KMS-11 (cell line): ENCODE measurements at regions not wholly inside any gene's neighbourhood (a gene's known extent, or its start where the extent isn't known, plus 50 kb on each side); places are given as distances from the start of the nearest gene placed in this dataset.

ENCODE experiments used
- H2AFZ ChIP-seq: fragments of 200-600 bp; sonication (generic); 2 replicates; pipeline ENCODE4 v1.6.1; 2016; ENCODE audit warnings: antibody characterized with exemption, mixed run types, low read depth
- H3K27ac ChIP-seq: fragments of 200-600 bp; sonication (generic); 2 replicates; pipeline ENCODE4 v1.6.1; 2016; ENCODE audit warnings: mild to moderate bottlenecking, mixed run types
- H3K27me3 ChIP-seq: fragments of 200-600 bp; sonication (generic); 2 replicates; pipeline ENCODE4 v1.6.1; 2017; ENCODE audit warnings: mild to moderate bottlenecking, low read depth, mixed run types, moderate library complexity; ENCODE audit not compliant: insufficient read depth
- H3K36me3 ChIP-seq: fragments of 200-600 bp; sonication (generic); 2 replicates; pipeline ENCODE4 v1.6.1; 2017; ENCODE audit warnings: mild to moderate bottlenecking, mixed run types; ENCODE audit not compliant: insufficient read depth
- H3K4me1 ChIP-seq: fragments of 200-600 bp; sonication (generic); 2 replicates; pipeline ENCODE4 v1.6.1; 2016; ENCODE audit warnings: mild to moderate bottlenecking, low read depth, mixed run types; ENCODE audit not compliant: poor library complexity, severe bottlenecking
- H3K4me2 ChIP-seq: fragments of 200-600 bp; sonication (generic); 2 replicates; pipeline ENCODE4 v1.7.0; 2016; ENCODE audit warnings: mild to moderate bottlenecking, mixed run types
- H3K4me3 ChIP-seq: fragments of 200-600 bp; sonication (generic); IDR thresholded peaks from 2 replicates; pipeline ENCODE4 v1.6.1; 2017; ENCODE audit warnings: low read depth, low read length, mixed read lengths; ENCODE audit not compliant: insufficient read depth
- H3K79me2 ChIP-seq: fragments of 200-600 bp; sonication (generic); 2 replicates; pipeline ENCODE4 v1.6.1; 2016; ENCODE audit warnings: low read depth, mixed run types; ENCODE audit not compliant: insufficient read depth
- H3K9ac ChIP-seq: fragments of 200-600 bp; sonication (generic); 2 replicates; pipeline ENCODE4 v1.6.1; 2016; ENCODE audit warnings: mild to moderate bottlenecking, mixed run types
- H4K20me1 ChIP-seq: fragments of 200-600 bp; sonication (generic); 2 replicates; pipeline ENCODE4 v1.6.1; 2016; ENCODE audit warnings: mild to moderate bottlenecking, mixed run types; ENCODE audit not compliant: insufficient read depth
- TF ChIP-seq, protein P1 (sequence below): fragments of 200-600 bp; sonication (generic); conservative IDR thresholded peaks from 2 replicates; pipeline ENCODE4 v1.6.1; 2017; ENCODE audit warnings: low read depth, mild to moderate bottlenecking, antibody characterized with exemption, low read length, moderate library complexity, mixed read lengths

DNA sequence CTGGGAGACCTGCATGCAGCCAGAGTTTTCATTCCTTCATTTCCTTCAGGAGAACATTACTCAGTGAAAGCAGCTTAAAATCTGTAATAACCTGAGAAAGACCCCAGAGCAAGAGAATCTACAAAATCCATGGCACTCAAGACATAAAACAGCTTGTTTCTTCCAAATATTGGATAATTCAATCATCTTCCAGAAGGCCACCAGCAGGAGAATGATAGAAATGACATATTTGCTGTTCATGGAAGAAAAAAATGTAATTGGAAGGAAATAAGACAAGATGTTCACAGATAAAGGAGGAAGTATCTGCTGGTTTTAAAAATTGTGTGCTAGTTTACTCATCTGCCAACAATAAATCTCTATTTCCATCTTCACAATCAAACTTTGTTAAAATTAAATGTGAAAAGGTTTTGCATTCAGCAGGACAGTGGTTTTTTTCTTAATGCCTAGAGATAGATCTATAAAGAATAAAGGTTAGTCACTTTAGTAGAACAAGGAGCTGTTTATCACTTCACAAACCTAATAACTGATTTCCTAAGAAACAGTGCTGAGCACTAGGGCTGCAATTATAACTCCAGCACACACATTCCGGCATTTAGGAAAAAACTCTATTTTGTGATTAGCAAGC is 530.8 kb downstream of the NSUN3 start:
- H3K9ac ChIP-seq: no peak overlapping the region

DNA sequence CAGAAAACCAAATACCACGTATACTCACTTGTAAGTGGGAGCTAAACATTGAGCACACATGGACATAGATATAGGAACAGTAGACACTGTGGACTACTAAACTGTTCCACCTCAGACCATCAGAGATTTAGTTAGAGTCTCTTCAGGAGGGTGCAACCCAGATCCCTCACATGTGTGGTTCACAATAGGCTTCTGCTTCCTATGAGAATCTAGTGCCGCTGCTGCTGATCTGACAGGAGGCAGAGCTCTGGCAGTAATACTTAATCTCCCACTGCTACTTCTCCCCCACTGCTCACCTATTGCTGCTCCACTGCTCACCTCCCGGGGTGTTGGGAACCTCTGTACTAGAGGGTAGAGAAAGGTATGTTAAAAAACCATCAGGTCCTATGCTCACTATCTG is 533.3 kb downstream of the NSUN3 start:
- Histone ChIP-seq H3K4me2 (no peak overlapping the region), H2AFZ (no peak overlapping the region), H3K9ac (no peak overlapping the region), H3K4me3 (no peak overlapping the region), H3K36me3 (no peaks in the 10 kb centered on the region), H4K20me1 (no peaks in the 10 kb centered on the region), H3K4me1 (no peaks in the 10 kb centered on the region), H3K27ac (no peak overlapping the region), H3K27me3 (no peaks in the 10 kb centered on the region), H3K79me2 (no peaks in the 10 kb centered on the region)
- TF ChIP-seq, protein P1, sequence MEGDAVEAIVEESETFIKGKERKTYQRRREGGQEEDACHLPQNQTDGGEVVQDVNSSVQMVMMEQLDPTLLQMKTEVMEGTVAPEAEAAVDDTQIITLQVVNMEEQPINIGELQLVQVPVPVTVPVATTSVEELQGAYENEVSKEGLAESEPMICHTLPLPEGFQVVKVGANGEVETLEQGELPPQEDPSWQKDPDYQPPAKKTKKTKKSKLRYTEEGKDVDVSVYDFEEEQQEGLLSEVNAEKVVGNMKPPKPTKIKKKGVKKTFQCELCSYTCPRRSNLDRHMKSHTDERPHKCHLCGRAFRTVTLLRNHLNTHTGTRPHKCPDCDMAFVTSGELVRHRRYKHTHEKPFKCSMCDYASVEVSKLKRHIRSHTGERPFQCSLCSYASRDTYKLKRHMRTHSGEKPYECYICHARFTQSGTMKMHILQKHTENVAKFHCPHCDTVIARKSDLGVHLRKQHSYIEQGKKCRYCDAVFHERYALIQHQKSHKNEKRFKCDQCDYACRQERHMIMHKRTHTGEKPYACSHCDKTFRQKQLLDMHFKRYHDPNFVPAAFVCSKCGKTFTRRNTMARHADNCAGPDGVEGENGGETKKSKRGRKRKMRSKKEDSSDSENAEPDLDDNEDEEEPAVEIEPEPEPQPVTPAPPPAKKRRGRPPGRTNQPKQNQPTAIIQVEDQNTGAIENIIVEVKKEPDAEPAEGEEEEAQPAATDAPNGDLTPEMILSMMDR: no peak

More for the DNA sequence above, 530.8 kb downstream of the NSUN3 start:
- Histone ChIP-seq H3K4me3 (no peak overlapping the region), H3K79me2 (no peaks in the 10 kb centered on the region), H3K27me3 (no peaks in the 10 kb centered on the region), H4K20me1 (no peaks in the 10 kb centered on the region), H3K4me1 (no peaks in the 10 kb centered on the region), H2AFZ (no peak overlapping the region), H3K36me3 (no peaks in the 10 kb centered on the region), H3K4me2 (no peak overlapping the region), H3K27ac (no peak overlapping the region)
- TF ChIP-seq, protein P1: no peak

DNA sequence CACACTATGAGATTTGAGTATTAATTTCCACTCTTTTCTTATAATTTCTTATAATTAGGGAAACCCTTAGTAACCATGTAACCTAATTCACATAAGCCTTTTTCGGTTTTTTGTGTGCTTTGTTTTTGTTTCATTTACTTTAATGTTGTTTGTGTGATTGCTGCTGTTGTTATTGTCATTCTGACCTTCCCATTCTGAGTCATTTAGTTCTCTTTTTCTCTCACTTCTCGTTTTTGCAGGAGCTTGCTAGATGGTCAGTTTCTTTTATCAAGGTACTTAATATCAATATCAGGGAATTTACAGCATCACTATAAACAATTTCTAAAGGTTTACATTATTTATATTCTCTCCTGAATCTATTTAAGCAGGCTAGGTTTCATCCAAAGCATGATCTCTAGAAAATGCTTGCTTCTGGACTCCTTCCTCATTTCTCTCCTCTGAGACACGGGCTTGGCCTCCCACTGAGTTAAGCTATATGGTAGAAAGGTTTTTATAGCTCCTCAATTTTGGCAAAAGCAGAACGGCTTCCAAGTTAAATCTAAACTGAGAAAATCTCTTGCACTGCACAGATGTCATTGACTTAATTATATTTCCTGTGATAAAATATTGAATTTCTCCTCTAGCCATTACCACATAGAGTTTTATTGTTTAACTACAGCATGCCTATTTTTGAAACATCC is 534.2 kb downstream of the NSUN3 start:
- Histone ChIP-seq H3K27me3 (no peaks in the 10 kb centered on the region), H3K79me2 (no peaks in the 10 kb centered on the region), H3K9ac (no peak overlapping the region), H3K4me1 (no peaks in the 10 kb centered on the region), H3K4me3 (no peak overlapping the region), H3K36me3 (no peaks in the 10 kb centered on the region), H2AFZ (no peak overlapping the region), H4K20me1 (no peaks in the 10 kb centered on the region), H3K4me2 (no peak overlapping the region), H3K27ac (no peak overlapping the region)
- TF ChIP-seq, protein P1: no peak

DNA sequence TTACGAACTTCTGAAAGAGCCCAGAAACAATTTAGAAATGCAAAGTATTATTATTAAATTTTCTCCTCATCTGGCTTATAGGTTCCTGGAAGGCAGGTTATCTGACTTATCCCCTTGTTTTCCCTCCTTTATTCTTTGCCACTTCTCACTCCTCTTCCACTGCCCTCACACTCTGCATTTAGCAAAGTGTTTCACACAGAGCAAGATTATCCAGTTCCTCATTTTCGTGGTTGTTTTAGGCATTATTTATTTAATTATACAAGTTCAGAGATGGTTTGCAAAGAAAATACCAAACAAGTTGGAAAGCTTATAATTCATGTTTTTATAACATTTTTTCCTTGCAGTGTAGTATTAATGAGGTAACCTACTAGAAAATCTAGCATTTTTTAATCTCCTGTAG is 544.9 kb downstream of the NSUN3 start:
- H3K9ac ChIP-seq: no peak overlapping the region
- no peak overlapping the region for H2AFZ ChIP-seq
- H3K4me2 ChIP-seq: no peak overlapping the region
- H3K4me3 ChIP-seq: no peak overlapping the region
- H3K4me1 ChIP-seq: no peaks in the 10 kb centered on the region
- no peaks in the 10 kb centered on the region for H3K27me3 ChIP-seq
- no peaks in the 10 kb centered on the region for H4K20me1 ChIP-seq
- no peak overlapping the region for H3K27ac ChIP-seq
- H3K36me3 ChIP-seq: no peaks in the 10 kb centered on the region
- TF ChIP-seq, protein P1: no peak
- H3K79me2 ChIP-seq: no peaks in the 10 kb centered on the region
